K562 (cell line): ENCODE measurements at regions not wholly inside any gene's neighbourhood (a gene's known extent, or its start where the extent isn't known, plus 50 kb on each side); places are given as distances from the start of the nearest gene placed in this dataset.

Source experiments
- ATAC-seq: fragments of 200-7000 bp; cut with Tn5 transposase; 3 replicates; pipeline ENCODE4 v1.9.1; 2020; ENCODE audit warnings: moderate library complexity
- BruUV-seq: library from RNA; stranded (reverse); fragments of 400-500 nt; replicated peaks from 2 replicates; lab custom pipeline; 2021; lab: Mats Ljungman, UMichigan
- CTCF ChIA-PET: fragments of 300-600 bp; formaldehyde crosslinking; extraction: SDS; loops from one replicate; lab custom pipeline; 2021; ENCODE audit warnings: low intra/inter-chr PET ratio; lab: Yijun Ruan, JAX
- POLR2A ChIA-PET: fragments of 300-600, 350-650 bp; sonication (Branson Sonifier 250); formaldehyde crosslinking; extraction: SDS; loops from one replicate; lab custom pipeline; 2021; ENCODE audit warnings: antibody characterized with exemption, inconsistent platforms; lab: Yijun Ruan, JAX
- DNase-seq, 4 experiments: peaks; one replicate each; pipeline versions ENCODE4 v3.0.0 to v3.0.0-alpha.2; 2011 to 2018; ENCODE audit warnings: low spot score in 3 of 4, mixed read lengths in 3 of 4; ENCODE audit errors: extremely low read depth in 1 of 4
- FAIRE-seq: peaks from 2 replicates; lab custom pipeline; 2011; peaks lifted over from hg19 to GRCh38; lab: Jason Lieb, UNC
- H2AFZ ChIP-seq: 2 replicates; pipeline ENCODE4 v1.6.0; 2011; ENCODE audit warnings: low read depth, low read length, control low read depth, inconsistent platforms
- H3K27ac ChIP-seq: fragments of 200-600 bp; 3 replicates; pipeline ENCODE4 v1.8.0; 2011; ENCODE audit warnings: low read depth, mild to moderate bottlenecking, control low read depth, inconsistent platforms, low read length, moderate library complexity, mixed read lengths; ENCODE audit errors: extremely low read depth
- H3K27me3 ChIP-seq, 2 experiments: fragments of 300-600 bp in 1 of 2; 2 replicates in 1 of 2; 3 replicates in 1 of 2; pipeline versions ENCODE4 v1.6.0 to v1.8.0; 2011; ENCODE audit warnings: inconsistent platforms in 2 of 2, low read length in 2 of 2, mild to moderate bottlenecking in 1 of 2, mixed read lengths in 1 of 2, moderate library complexity in 1 of 2; ENCODE audit not compliant: control insufficient read depth in 2 of 2, insufficient read depth in 2 of 2
- H3K36me3 ChIP-seq: fragments of 300-600 bp; 3 replicates; pipeline ENCODE4 v1.8.0; 2011; ENCODE audit warnings: mild to moderate bottlenecking, low read length, inconsistent platforms; ENCODE audit not compliant: control insufficient read depth, insufficient read depth
- H3K4me1 ChIP-seq, 2 experiments: fragments of 200-600 bp in 1 of 2; replicated peaks in 1 of 2; 2 replicates in 1 of 2; 3 replicates in 1 of 2; pipeline versions ENCODE4 v1.5.1 to v1.8.0; 2011; ENCODE audit warnings: inconsistent platforms in 2 of 2, low read length in 2 of 2, mild to moderate bottlenecking in 1 of 2, mixed read lengths in 1 of 2, moderate library complexity in 1 of 2; ENCODE audit not compliant: control insufficient read depth in 2 of 2, insufficient read depth in 2 of 2
- H3K4me2 ChIP-seq: 2 replicates; pipeline ENCODE4 v1.6.1; 2011; ENCODE audit warnings: low read length, control low read depth, inconsistent platforms, mixed read lengths; ENCODE audit not compliant: insufficient read depth
- H3K4me3 ChIP-seq: fragments of 200-600 bp; sonication (generic), shearing (Covaris generic); 2 replicates; pipeline ENCODE4 v1.5.1; 2016; ENCODE audit warnings: control low read depth, inconsistent platforms
- H3K79me2 ChIP-seq: fragments of 200-600 bp; 3 replicates; pipeline ENCODE4 v1.8.0; 2011; ENCODE audit warnings: low read length, inconsistent platforms; ENCODE audit not compliant: control insufficient read depth, insufficient read depth
- H3K9ac ChIP-seq, 2 experiments: 2 replicates each; pipeline versions ENCODE4 v1.6.0 to v1.6.1; 2011; ENCODE audit warnings: low read depth in 2 of 2, low read length in 2 of 2, control low read depth in 1 of 2, inconsistent platforms in 1 of 2, mild to moderate bottlenecking in 1 of 2, mixed read lengths in 1 of 2; ENCODE audit not compliant: insufficient read depth in 1 of 2
- H3K9me1 ChIP-seq: one replicate; pipeline ENCODE4 v1.6.0; 2011; ENCODE audit warnings: inconsistent platforms, mild to moderate bottlenecking, low read length, moderate library complexity; ENCODE audit not compliant: control insufficient read depth, insufficient read depth
- H3K9me3 ChIP-seq: replicated peaks from 2 replicates; pipeline ENCODE4 v1.5.1; 2011; ENCODE audit warnings: low read depth, low read length, inconsistent platforms; ENCODE audit not compliant: control insufficient read depth, insufficient read depth
- H4K20me1 ChIP-seq: replicated peaks from 2 replicates; pipeline ENCODE4 v1.6.1; 2011; ENCODE audit warnings: low read length, inconsistent platforms, mixed read lengths; ENCODE audit not compliant: control insufficient read depth, insufficient read depth
- CBX1 ChIP-seq: sonication (generic); IDR thresholded peaks from 2 replicates; pipeline ENCODE4 v1.6.1; 2016; ENCODE audit warnings: antibody characterized with exemption, low read depth, mild to moderate bottlenecking
- DMBX1 ChIP-seq: fragments of 250-450 bp; sonication (Bioruptor Pico); IDR thresholded peaks from 2 replicates; pipeline ENCODE4 v1.8.0; 2022; ENCODE audit warnings: inconsistent platforms, mild to moderate bottlenecking, moderate library complexity, borderline replicate concordance
- HNRNPL ChIP-seq: fragments of 200-400 bp; formaldehyde crosslinking; IDR thresholded peaks from 2 replicates; pipeline ENCODE4 v1.6.1; 2017; ENCODE audit warnings: low read depth, mild to moderate bottlenecking, low read length
- POU5F1 ChIP-seq: fragments of 150-350 bp; IDR thresholded peaks from 2 replicates; pipeline ENCODE4 v1.6.1; 2014; ENCODE audit warnings: borderline replicate concordance, low read length, low read depth, mild to moderate bottlenecking; ENCODE audit not compliant: partially characterized antibody
- SMAD3 ChIP-seq: fragments of 450-650 bp; formaldehyde crosslinking; conservative IDR thresholded peaks from 2 replicates; pipeline ENCODE4 v1.4.0; 2020; ENCODE audit warnings: mild to moderate bottlenecking
- STAG1 ChIP-seq: sonication (generic); formaldehyde crosslinking; IDR thresholded peaks from 2 replicates; pipeline ENCODE4 v1.5.0; 2020; ENCODE audit warnings: missing genetic modification reagents, borderline replicate concordance
- U2AF2 ChIP-seq: fragments of 200-400 bp; formaldehyde crosslinking; optimal IDR thresholded peaks from 2 replicates; pipeline ENCODE3; 2017; ENCODE audit warnings: low read depth, mild to moderate bottlenecking, low read length
- ZC3H11A ChIP-seq: IDR thresholded peaks from 2 replicates; pipeline ENCODE4 v1.6.1; 2012; ENCODE audit warnings: low read depth, low read length, improper control_type of control experiment
- ZNF764 ChIP-seq: fragments of 250-450 bp; sonication (Bioruptor Pico); IDR thresholded peaks from 2 replicates; pipeline ENCODE4 v1.4.0; 2020; ENCODE audit warnings: low read depth, mild to moderate bottlenecking, moderate library complexity
- ZNF780A ChIP-seq: fragments of 250-450 bp; sonication (Bioruptor Pico); IDR thresholded peaks from 2 replicates; pipeline ENCODE4 v1.5.0; 2021; ENCODE audit warnings: mild to moderate bottlenecking
- WGBS: fragments of 100-300 bp; shearing (Covaris generic); methylation state at CpG from one replicate; pipeline ENCODE4 v1.1.6; 2016; ENCODE audit warnings: low coverage, mixed read lengths; ENCODE audit not compliant: insufficient coverage; ENCODE audit errors: missing lambda C conversion rate; 5-methylcytosine and 5-hydroxymethylcytosine counted together
- in situ Hi-C: fragments of 300-500 bp; cut with MboI; formaldehyde crosslinking; loops from 4 replicates; pipeline ENCODE4 v1.15.0; 2018; ENCODE audit warnings: inconsistent platforms, mixed read lengths
- intact Hi-C: fragments of 100-400 bp; cut with micrococcal nuclease; formaldehyde crosslinking; loops from 2 replicates; pipeline ENCODE4 v1.14.2; 2022
- TF ChIP-seq, protein P1 (sequence below), 2 experiments: fragments of 200-800 bp in 1 of 2; sonication (Bioruptor generic) in 1 of 2; sonication (generic) in 1 of 2; formaldehyde crosslinking in 1 of 2; IDR thresholded peaks in 1 of 2; conservative IDR thresholded peaks in 1 of 2; 2 replicates each; pipeline versions ENCODE4 v1.5.0 to v1.6.1; 2016 to 2020; ENCODE audit warnings: missing compliant biosample characterization in 1 of 2, missing genetic modification characterization in 1 of 2, missing genetic modification reagents in 1 of 2
- TF ChIP-seq, protein P2 (sequence below): fragments of 250-450 bp; sonication (Bioruptor Pico); IDR thresholded peaks from 2 replicates; pipeline ENCODE4 v1.5.0; 2020; ENCODE audit warnings: mild to moderate bottlenecking, borderline replicate concordance
- TF ChIP-seq, protein P3 (sequence below): fragments of 450-650 bp; formaldehyde crosslinking; conservative IDR thresholded peaks from 2 replicates; pipeline ENCODE4 v1.4.0; 2022; ENCODE audit warnings: mild to moderate bottlenecking, missing genetic modification characterization

DNA sequence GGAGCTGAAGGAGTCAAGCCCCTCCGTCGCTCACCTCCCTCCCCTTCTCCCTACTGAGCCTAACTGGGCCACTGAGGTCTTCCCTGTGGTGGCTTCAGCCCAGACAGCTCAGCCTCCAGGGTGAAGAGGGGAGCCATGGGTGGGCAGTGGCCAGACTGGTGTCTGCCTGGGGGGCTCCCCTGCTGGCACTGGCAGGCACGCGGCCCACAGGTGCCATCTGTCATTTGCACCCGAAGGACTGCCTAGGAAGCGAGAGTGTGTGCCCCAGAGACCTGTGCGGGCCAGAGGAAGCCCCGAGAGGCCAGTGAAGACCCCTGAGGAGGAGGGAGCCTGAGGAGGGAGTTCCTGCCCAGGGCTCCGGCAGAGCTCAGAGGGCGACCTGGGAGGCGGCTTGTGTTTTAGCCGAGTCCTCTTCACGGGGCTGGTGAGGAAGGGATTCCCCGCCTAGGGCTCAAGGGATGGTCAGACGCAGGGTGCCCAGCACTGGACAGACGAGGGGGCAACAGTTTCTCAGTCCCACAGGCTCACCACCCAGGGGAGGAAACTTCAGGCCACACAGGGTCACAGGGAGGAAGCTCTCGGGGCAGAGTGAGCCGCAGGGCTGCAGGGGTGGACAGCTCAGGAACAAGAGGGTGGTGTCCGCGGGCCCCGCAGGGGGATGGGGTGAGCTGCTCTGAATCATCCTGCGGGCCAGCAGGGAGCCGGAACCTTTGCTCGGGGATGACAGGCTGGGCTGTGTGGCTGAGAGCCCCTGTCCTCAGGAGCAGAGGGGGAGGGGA lies 76.2 kb upstream of the PPP2R2D start:
- no peaks in the 10 kb centered on the region for H3K9me3 ChIP-seq
- no peak overlapping the region for H3K4me2 ChIP-seq
- no peak for DNase-seq
- no peak overlapping the region for H3K9ac ChIP-seq
- H3K9me1 ChIP-seq, result no peaks in the 10 kb centered on the region
- ChIA-PET POLR2A (interaction anchor here (0.6 kb wide), 1 partner anchor 865 kb away, joined by 3 read pairs; no protein-coding TSS in a partner anchor), CTCF (no interaction called here)
- 3% methylated on average over 14 of the region's 24 CpGs for WGBS
- intact Hi-C loops (no loop called here), in situ Hi-C loops (no loop called here)
- H3K4me1 ChIP-seq, result peaks cover 0 to 7% of the 10 kb centered on the region in 2 experiments; a peak in 1 of 5 replicates
- H3K36me3 ChIP-seq, result no peaks in the 10 kb centered on the region
- ATAC-seq, result no peak
- no peak overlapping the region for H3K27ac ChIP-seq
- TF ChIP-seq STAG1 (no peak), DMBX1 (no peak), ZC3H11A (no peak), SMAD3 (CRISPR knock-in tag) (no peak), CBX1 (no peak), POU5F1 (no peak), HNRNPL (no peak), U2AF2 (no peak), ZNF780A (CRISPR knock-in tag) (no peak), ZNF764 (CRISPR knock-in tag) (no peak)
- TF ChIP-seq, protein P1, sequence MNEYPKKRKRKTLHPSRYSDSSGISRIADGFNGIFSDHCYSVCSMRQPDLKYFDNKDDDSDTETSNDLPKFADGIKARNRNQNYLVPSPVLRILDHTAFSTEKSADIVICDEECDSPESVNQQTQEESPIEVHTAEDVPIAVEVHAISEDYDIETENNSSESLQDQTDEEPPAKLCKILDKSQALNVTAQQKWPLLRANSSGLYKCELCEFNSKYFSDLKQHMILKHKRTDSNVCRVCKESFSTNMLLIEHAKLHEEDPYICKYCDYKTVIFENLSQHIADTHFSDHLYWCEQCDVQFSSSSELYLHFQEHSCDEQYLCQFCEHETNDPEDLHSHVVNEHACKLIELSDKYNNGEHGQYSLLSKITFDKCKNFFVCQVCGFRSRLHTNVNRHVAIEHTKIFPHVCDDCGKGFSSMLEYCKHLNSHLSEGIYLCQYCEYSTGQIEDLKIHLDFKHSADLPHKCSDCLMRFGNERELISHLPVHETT (CRISPR knock-in tag; conservative IDR thresholded peaks at IDR 0.05 in 1 of 2, IDR thresholded peaks at IDR 0.05 in 1 of 2), result no peak
- TF ChIP-seq, protein P2, sequence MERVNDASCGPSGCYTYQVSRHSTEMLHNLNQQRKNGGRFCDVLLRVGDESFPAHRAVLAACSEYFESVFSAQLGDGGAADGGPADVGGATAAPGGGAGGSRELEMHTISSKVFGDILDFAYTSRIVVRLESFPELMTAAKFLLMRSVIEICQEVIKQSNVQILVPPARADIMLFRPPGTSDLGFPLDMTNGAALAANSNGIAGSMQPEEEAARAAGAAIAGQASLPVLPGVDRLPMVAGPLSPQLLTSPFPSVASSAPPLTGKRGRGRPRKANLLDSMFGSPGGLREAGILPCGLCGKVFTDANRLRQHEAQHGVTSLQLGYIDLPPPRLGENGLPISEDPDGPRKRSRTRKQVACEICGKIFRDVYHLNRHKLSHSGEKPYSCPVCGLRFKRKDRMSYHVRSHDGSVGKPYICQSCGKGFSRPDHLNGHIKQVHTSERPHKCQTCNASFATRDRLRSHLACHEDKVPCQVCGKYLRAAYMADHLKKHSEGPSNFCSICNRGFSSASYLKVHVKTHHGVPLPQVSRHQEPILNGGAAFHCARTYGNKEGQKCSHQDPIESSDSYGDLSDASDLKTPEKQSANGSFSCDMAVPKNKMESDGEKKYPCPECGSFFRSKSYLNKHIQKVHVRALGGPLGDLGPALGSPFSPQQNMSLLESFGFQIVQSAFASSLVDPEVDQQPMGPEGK, result no peak
- TF ChIP-seq, protein P3, sequence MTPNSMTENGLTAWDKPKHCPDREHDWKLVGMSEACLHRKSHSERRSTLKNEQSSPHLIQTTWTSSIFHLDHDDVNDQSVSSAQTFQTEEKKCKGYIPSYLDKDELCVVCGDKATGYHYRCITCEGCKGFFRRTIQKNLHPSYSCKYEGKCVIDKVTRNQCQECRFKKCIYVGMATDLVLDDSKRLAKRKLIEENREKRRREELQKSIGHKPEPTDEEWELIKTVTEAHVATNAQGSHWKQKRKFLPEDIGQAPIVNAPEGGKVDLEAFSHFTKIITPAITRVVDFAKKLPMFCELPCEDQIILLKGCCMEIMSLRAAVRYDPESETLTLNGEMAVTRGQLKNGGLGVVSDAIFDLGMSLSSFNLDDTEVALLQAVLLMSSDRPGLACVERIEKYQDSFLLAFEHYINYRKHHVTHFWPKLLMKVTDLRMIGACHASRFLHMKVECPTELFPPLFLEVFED (CRISPR knock-in tag), result no peak
- H3K79me2 ChIP-seq, result no peaks in the 10 kb centered on the region
- no peak overlapping the region for H3K4me3 ChIP-seq
- BruUV-seq, result no TSS peak
- no peak overlapping the region for H2AFZ ChIP-seq
- peaks cover 4 to 37% of the 10 kb centered on the region in 2 experiments; a peak in 3 of 5 replicates for H3K27me3 ChIP-seq
- FAIRE-seq, result no peak
- no peaks in the 10 kb centered on the region for H4K20me1 ChIP-seq
